ENCODE measurements at regions not wholly inside any gene's neighbourhood (a gene's known extent, or its start where the extent isn't known, plus 50 kb on each side); places are given as distances from the start of the nearest gene placed in this dataset.

DNA sequence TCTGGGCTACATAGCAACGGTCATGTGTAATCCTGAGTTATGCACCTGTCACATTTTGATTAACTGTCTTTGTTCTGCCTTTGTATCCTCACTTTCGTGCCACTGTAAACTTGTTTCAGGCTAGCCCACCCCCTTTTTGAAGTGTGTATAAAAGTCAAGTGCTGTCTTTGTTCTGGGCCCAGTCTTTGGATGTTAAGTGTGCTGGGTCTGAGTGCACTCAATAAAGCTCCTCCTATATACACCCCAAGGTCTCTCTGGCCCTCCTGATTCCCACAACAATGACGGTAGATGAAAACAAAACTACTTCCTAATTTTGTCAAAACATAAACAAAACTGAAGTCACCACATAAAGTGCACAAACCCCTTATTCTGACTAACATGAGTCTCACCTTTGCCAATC, 633.4 kb downstream of the DSC3 start:
- TF ChIP-seq, protein P1, sequence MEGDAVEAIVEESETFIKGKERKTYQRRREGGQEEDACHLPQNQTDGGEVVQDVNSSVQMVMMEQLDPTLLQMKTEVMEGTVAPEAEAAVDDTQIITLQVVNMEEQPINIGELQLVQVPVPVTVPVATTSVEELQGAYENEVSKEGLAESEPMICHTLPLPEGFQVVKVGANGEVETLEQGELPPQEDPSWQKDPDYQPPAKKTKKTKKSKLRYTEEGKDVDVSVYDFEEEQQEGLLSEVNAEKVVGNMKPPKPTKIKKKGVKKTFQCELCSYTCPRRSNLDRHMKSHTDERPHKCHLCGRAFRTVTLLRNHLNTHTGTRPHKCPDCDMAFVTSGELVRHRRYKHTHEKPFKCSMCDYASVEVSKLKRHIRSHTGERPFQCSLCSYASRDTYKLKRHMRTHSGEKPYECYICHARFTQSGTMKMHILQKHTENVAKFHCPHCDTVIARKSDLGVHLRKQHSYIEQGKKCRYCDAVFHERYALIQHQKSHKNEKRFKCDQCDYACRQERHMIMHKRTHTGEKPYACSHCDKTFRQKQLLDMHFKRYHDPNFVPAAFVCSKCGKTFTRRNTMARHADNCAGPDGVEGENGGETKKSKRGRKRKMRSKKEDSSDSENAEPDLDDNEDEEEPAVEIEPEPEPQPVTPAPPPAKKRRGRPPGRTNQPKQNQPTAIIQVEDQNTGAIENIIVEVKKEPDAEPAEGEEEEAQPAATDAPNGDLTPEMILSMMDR (IDR thresholded peaks at IDR 0.05): no peak
- no peak for TF ChIP-seq EP300 (IDR thresholded peaks at IDR 0.05)
- no peak for TF ChIP-seq POLR2AphosphoS5 (IDR thresholded peaks at IDR 0.05)
- no peak for TF ChIP-seq POLR2A (IDR thresholded peaks at IDR 0.05)
- no peaks in the 10 kb centered on the region for H3K27me3 ChIP-seq
- peaks cover 0 to 5% (median 0%) of the 10 kb centered on the region in 3 donors for H3K9me3 ChIP-seq
- H3K4me3 ChIP-seq: no peak overlapping the region
- no peaks in the 10 kb centered on the region for H3K36me3 ChIP-seq
- H3K27ac ChIP-seq: no peak overlapping the region
- H3K4me1 ChIP-seq: no peaks in the 10 kb centered on the region
- ATAC-seq: no peak
- WGBS, 2 donors (ENCODE audit: low coverage in 1 of 2): 63 to 73% methylated on average over 2 to 3 of the region's 3 CpGs

DNA sequence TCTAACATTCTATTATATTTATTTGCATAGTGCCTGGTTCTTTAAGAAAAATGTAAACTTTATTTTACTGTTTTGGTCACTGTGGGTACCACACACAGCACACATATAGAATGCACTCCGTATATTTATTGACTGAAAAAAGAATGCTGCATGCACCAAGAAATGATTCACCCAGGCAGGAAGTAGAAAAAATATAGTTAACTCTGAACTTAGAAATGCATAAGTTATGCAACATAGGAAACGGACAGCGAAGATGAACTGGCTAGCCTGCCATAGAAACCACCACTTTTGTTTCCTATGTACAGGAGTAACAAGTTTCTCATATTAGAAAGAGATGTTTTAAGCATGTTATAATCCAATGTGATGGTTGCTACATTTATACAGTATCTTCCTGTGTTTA, 635.8 kb downstream of the DSC3 start:
- Histone ChIP-seq H3K4me3 (no peak overlapping the region), H3K27me3 (no peaks in the 10 kb centered on the region), H3K4me1 (no peaks in the 10 kb centered on the region), H3K9me3 (peaks cover 0 to 5% (median 0%) of the 10 kb centered on the region in 3 donors), H3K36me3 (no peaks in the 10 kb centered on the region), H3K27ac (no peak overlapping the region)
- no peak for ATAC-seq
- WGBS, 2 donors (ENCODE audit: low coverage in 1 of 2): 47 to 59% methylated on average over 3 of the region's 3 CpGs
- no peak for TF ChIP-seq POLR2AphosphoS5 (IDR thresholded peaks at IDR 0.05)
- no peak for TF ChIP-seq POLR2A (IDR thresholded peaks at IDR 0.05)
- TF ChIP-seq, protein P1 (IDR thresholded peaks at IDR 0.05): no peak
- TF ChIP-seq EP300 (IDR thresholded peaks at IDR 0.05): no peak

DNA sequence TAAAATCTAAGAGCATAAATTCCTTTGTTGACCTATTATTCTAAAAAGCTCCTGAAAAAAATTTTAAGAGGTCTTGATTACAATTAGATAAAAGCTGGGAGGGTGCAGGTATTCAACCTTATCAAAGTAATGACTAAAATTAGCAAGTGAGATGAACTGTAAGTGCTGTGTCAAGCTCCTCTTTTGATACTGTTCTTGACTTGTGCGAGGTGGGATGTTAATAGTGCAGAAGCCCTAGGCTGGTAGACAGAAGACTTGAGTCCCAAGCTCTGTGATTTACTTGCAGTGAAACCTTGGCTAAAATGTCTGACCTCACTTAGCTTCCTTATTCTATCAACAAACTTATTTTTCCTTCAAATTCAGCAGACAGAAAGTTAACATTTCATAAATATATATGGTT, 637.5 kb downstream of the DSC3 start:
- WGBS, 2 donors (ENCODE audit: low coverage in 1 of 2): 79 to 100% methylated on average over 1 of the region's 1 CpG
- no peak for ATAC-seq
- H3K4me3 ChIP-seq: no peak overlapping the region
- H3K27me3 ChIP-seq: no peaks in the 10 kb centered on the region
- no peaks in the 10 kb centered on the region for H3K36me3 ChIP-seq
- peaks cover 0 to 5% (median 0%) of the 10 kb centered on the region in 3 donors for H3K9me3 ChIP-seq
- TF ChIP-seq POLR2AphosphoS5 (IDR thresholded peaks at IDR 0.05) (no peak), EP300 (IDR thresholded peaks at IDR 0.05) (no peak), POLR2A (IDR thresholded peaks at IDR 0.05) (no peak)
- TF ChIP-seq, protein P1 (IDR thresholded peaks at IDR 0.05): no peak
- no peaks in the 10 kb centered on the region for H3K4me1 ChIP-seq
- no peak overlapping the region for H3K27ac ChIP-seq

DNA sequence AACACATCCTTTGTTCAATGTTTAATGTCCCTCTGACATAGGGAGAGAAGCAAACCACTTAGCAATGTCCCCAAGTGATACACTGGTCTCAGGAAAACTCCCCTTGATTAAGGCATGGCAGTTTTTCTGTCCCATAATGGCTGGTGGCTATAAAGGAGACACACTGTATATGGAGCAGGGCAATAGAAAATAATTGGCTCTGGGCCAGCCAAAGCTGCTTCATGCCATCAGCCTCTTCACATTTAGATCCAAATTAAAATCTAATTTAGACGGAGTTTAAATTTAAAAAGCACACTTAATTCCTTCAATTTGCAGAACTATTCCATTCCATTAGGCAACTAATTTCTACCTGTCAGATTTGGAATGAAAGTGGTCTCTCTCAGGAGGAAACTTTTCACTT, 638.1 kb downstream of the DSC3 start:
- 73 to 100% methylated on average over 1 of the region's 1 CpG for WGBS, 2 donors (ENCODE audit: low coverage in 1 of 2)
- Histone ChIP-seq H3K4me1 (no peaks in the 10 kb centered on the region), H3K27ac (no peak overlapping the region), H3K9me3 (peaks cover 0 to 5% (median 0%) of the 10 kb centered on the region in 3 donors), H3K27me3 (no peaks in the 10 kb centered on the region), H3K36me3 (no peaks in the 10 kb centered on the region), H3K4me3 (no peak overlapping the region)
- TF ChIP-seq, protein P1 (IDR thresholded peaks at IDR 0.05): no peak
- no peak for TF ChIP-seq POLR2A (IDR thresholded peaks at IDR 0.05)
- TF ChIP-seq EP300 (IDR thresholded peaks at IDR 0.05): no peak
- no peak for ATAC-seq

DNA sequence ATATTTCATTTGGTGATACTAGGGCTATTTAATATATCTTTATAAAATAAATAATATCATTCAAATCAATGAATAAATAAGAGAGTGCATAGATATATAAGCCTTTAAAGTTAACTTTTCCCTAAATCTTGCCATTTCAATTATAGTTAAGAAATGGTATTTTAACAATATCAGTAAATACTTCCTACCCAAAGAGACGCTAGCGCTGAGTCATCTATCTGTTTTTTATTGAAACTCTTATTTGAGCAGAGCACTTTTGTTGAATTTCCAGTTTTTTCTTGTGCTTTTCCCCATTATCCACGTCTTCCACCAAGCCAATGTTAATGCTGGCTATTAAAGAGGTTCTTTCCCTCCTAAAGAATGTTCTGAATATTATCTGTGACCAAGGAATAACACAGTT, 639.3 kb downstream of the DSC3 start:
- H3K4me3 ChIP-seq: no peak overlapping the region
- H3K27ac ChIP-seq: no peak overlapping the region
- WGBS, 2 donors (ENCODE audit: low coverage in 1 of 2): 65 to 69% methylated on average over 3 of the region's 3 CpGs
- TF ChIP-seq EP300 (IDR thresholded peaks at IDR 0.05): no peak
- TF ChIP-seq, protein P1 (IDR thresholded peaks at IDR 0.05): no peak
- no peak for TF ChIP-seq POLR2A (IDR thresholded peaks at IDR 0.05)
- TF ChIP-seq POLR2AphosphoS5 (IDR thresholded peaks at IDR 0.05): no peak
- ATAC-seq: no peak
- H3K36me3 ChIP-seq: no peaks in the 10 kb centered on the region
- H3K27me3 ChIP-seq: no peaks in the 10 kb centered on the region
- peaks cover 0 to 2% (median 0%) of the 10 kb centered on the region in 3 donors for H3K9me3 ChIP-seq
- no peaks in the 10 kb centered on the region for H3K4me1 ChIP-seq
